HepG2 (cell line): ENCODE measurements at regions not wholly inside any gene's neighbourhood (a gene's known extent, or its start where the extent isn't known, plus 50 kb on each side); places are given as distances from the start of the nearest gene placed in this dataset.

Source experiments
- NFIB ChIP-seq: sonication (generic); formaldehyde crosslinking; IDR thresholded peaks from 2 replicates; pipeline ENCODE4 v1.9.0; 2021; ENCODE audit warnings: missing genetic modification reagents, mild to moderate bottlenecking, borderline replicate concordance
- REST ChIP-seq, 2 experiments: IDR thresholded peaks; 2 replicates each; pipeline ENCODE4 v1.6.1; 2011 to 2012; ENCODE audit warnings: low read length in 2 of 2, borderline replicate concordance in 1 of 2, low read depth in 1 of 2, mild to moderate bottlenecking in 1 of 2, moderate library complexity in 1 of 2
- TFAP4 ChIP-seq: sonication (generic); IDR thresholded peaks from 2 replicates; pipeline ENCODE4 v1.6.1; 2016; ENCODE audit warnings: low read depth, borderline replicate concordance
- ZBTB14 ChIP-seq: sonication (generic); formaldehyde crosslinking; IDR thresholded peaks from 2 replicates; pipeline ENCODE4 v1.4.0; 2020; ENCODE audit warnings: missing genetic modification reagents
- TF ChIP-seq, protein P1 (sequence below): sonication (generic); formaldehyde crosslinking; IDR thresholded peaks from 2 replicates; pipeline ENCODE4; 2020; ENCODE audit warnings: missing genetic modification reagents, mild to moderate bottlenecking, borderline replicate concordance

DNA sequence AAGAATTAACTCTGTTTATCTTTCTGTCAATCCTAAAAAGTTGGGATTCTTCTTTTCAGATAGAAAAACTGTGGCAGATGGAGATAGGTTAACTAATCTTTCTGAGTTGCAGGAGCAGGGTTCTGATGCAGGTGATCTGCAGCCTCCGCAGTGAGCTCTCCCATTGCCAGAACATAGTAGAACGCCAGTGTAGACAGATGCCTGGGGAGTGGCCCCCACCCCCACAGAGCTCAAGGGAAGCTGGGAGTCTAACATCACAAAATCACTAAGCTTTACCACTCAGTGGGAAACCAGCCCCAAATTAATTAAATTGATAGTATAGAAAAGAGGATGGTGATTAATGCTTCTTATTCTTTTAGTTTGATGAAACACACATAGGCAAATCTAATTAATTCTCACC, 295.0 kb upstream of the ATP10A start:
- TF ChIP-seq NFIB (CRISPR knock-in tag) (no peak), TFAP4 (no peak), REST (IDR thresholded peaks at IDR 0.05; ENCODE audit: borderline replicate concordance in 1 of 2, low read depth in 1 of 2, low read length in 2 of 2) (no peak), ZBTB14 (CRISPR knock-in tag) (no peak)
- TF ChIP-seq, protein P1, sequence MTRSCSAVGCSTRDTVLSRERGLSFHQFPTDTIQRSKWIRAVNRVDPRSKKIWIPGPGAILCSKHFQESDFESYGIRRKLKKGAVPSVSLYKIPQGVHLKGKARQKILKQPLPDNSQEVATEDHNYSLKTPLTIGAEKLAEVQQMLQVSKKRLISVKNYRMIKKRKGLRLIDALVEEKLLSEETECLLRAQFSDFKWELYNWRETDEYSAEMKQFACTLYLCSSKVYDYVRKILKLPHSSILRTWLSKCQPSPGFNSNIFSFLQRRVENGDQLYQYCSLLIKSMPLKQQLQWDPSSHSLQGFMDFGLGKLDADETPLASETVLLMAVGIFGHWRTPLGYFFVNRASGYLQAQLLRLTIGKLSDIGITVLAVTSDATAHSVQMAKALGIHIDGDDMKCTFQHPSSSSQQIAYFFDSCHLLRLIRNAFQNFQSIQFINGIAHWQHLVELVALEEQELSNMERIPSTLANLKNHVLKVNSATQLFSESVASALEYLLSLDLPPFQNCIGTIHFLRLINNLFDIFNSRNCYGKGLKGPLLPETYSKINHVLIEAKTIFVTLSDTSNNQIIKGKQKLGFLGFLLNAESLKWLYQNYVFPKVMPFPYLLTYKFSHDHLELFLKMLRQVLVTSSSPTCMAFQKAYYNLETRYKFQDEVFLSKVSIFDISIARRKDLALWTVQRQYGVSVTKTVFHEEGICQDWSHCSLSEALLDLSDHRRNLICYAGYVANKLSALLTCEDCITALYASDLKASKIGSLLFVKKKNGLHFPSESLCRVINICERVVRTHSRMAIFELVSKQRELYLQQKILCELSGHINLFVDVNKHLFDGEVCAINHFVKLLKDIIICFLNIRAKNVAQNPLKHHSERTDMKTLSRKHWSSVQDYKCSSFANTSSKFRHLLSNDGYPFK (CRISPR knock-in tag), result no peak
